ENCODE measurements at regions not wholly inside any gene's neighbourhood (a gene's known extent, or its start where the extent isn't known, plus 50 kb on each side); places are given as distances from the start of the nearest gene placed in this dataset.
"Not testable (repeated sequence)": the region's sequence is repeated elsewhere in the genome, so short reads cannot be mapped to it uniquely, and the experiment has no call there.

- no peak for TF ChIP-seq POLR2AphosphoS5 (IDR thresholded peaks at IDR 0.05; ENCODE audit: low read depth, low read length)
- DNase-seq (ENCODE audit: low read depth, low spot score) (no peak), ATAC-seq (no peak)
- intact Hi-C loops (cut with micrococcal nuclease; ENCODE audit: unreplicated experiment) (no loop called here), in situ Hi-C loops (cut with HindIII; ENCODE audit: low pct_unique_long_range_greater_than_20kb, low sequenced_read_pairs) (no loop called here)
- BruUV-seq (replicated peaks) = no TSS peak
- ChIA-PET CTCF (no interaction called here), POLR2A (no interaction called here)
- Histone ChIP-seq H3K9me3 (ENCODE audit: control insufficient read depth, insufficient read depth, low read depth, low read length) (no peaks in the 10 kb centered on the region), H3K4me3 (ENCODE audit: low read depth in 2 of 2, low read length in 2 of 2) (no peak overlapping the region), H3K27me3 (ENCODE audit: control insufficient read depth, insufficient read depth, low read length) (no peaks in the 10 kb centered on the region), H3K4me1 (ENCODE audit: control insufficient read depth, insufficient read depth, low read length) (no peaks in the 10 kb centered on the region), H3K36me3 (ENCODE audit: control insufficient read depth, insufficient read depth, low read length) (no peaks in the 10 kb centered on the region), H3K27ac (ENCODE audit: low read length) (no peak overlapping the region)
Observed at GRCh38 chr13:75960538-75960994, 324.4 kb downstream of the LMO7 start.

GRCh38 chr13:75959861-75960481 is 323.8 kb downstream of the LMO7 start:
- Histone ChIP-seq H3K4me1 (ENCODE audit: control insufficient read depth, insufficient read depth, low read length) (no peaks in the 10 kb centered on the region), H3K27ac (ENCODE audit: low read length) (no peak overlapping the region), H3K4me3 (ENCODE audit: low read depth in 2 of 2, low read length in 2 of 2) (no peak overlapping the region), H3K27me3 (ENCODE audit: control insufficient read depth, insufficient read depth, low read length) (no peaks in the 10 kb centered on the region), H3K36me3 (ENCODE audit: control insufficient read depth, insufficient read depth, low read length) (no peaks in the 10 kb centered on the region), H3K9me3 (ENCODE audit: control insufficient read depth, insufficient read depth, low read depth, low read length) (no peaks in the 10 kb centered on the region)
- POLR2A ChIA-PET = no interaction called here
- DNase-seq (ENCODE audit: low read depth, low spot score) = no peak
- CTCF ChIA-PET = no interaction called here
- intact Hi-C loops (cut with micrococcal nuclease; ENCODE audit: unreplicated experiment) = no loop called here
- in situ Hi-C loops (cut with HindIII; ENCODE audit: low pct_unique_long_range_greater_than_20kb, low sequenced_read_pairs) = no loop called here
- BruUV-seq (replicated peaks) = no TSS peak
- ATAC-seq = no peak
- TF ChIP-seq CTCF (IDR thresholded peaks at IDR 0.05) (no peak), SIN3A (IDR thresholded peaks at IDR 0.05; ENCODE audit: borderline replicate concordance, insufficient read depth, low read depth, low read length) (no peak), POLR2AphosphoS5 (IDR thresholded peaks at IDR 0.05; ENCODE audit: low read depth, low read length) (no peak), REST (IDR thresholded peaks at IDR 0.05; ENCODE audit: insufficient read depth in 1 of 2, low read depth in 2 of 2, low read length in 1 of 2) (no peak), TCF7L2 (IDR thresholded peaks at IDR 0.05; ENCODE audit: low read depth, low read length) (no peak)

GRCh38 chr13:75953589-75953988 is 317.5 kb downstream of the LMO7 start:
- intact Hi-C loops (cut with micrococcal nuclease; ENCODE audit: unreplicated experiment); ATAC-seq; in situ Hi-C loops (cut with HindIII; ENCODE audit: low pct_unique_long_range_greater_than_20kb, low sequenced_read_pairs); H3K36me3 ChIP-seq (ENCODE audit: control insufficient read depth, insufficient read depth, low read length); BruUV-seq (replicated peaks); H3K27me3 ChIP-seq (ENCODE audit: control insufficient read depth, insufficient read depth, low read length); H3K9me3 ChIP-seq (ENCODE audit: control insufficient read depth, insufficient read depth, low read depth, low read length); CTCF ChIA-PET; POLR2A ChIA-PET; H3K4me1 ChIP-seq (ENCODE audit: control insufficient read depth, insufficient read depth, low read length); H3K27ac ChIP-seq (ENCODE audit: low read length); DNase-seq (ENCODE audit: low read depth, low spot score); H3K4me3 ChIP-seq (ENCODE audit: low read depth in 2 of 2, low read length in 2 of 2): not testable (repeated sequence)

Measured in Panc1 (cell line).